SK-N-SH treated with all-trans-retinoic acid at 6 μM for 48 hours (cell line): ENCODE measurements at regions not wholly inside any gene's neighbourhood (a gene's known extent, or its start where the extent isn't known, plus 50 kb on each side); places are given as distances from the start of the nearest gene placed in this dataset.

Source experiments
- BACH2 ChIP-seq: fragments of 250-450 bp; sonication (Bioruptor Pico); IDR thresholded peaks from 2 replicates; pipeline ENCODE4 v1.9.0; 2021; ENCODE audit warnings: mild to moderate bottlenecking, borderline replicate concordance
- ESRRG ChIP-seq: fragments of 250-450 bp; sonication (Bioruptor Pico); IDR thresholded peaks from 2 replicates; pipeline ENCODE4 v1.6.1; 2021; ENCODE audit warnings: mild to moderate bottlenecking
- GLIS3 ChIP-seq: fragments of 250-450 bp; sonication (Bioruptor Pico); IDR thresholded peaks from 2 replicates; pipeline ENCODE4 v1.5.0; 2020; ENCODE audit warnings: mild to moderate bottlenecking, moderate library complexity
- PPARA ChIP-seq: fragments of 250-450 bp; sonication (Bioruptor Pico); IDR thresholded peaks from 2 replicates; pipeline ENCODE4 v1.5.0; 2020; ENCODE audit warnings: mild to moderate bottlenecking, borderline replicate concordance
- RARB ChIP-seq: fragments of 250-450 bp; sonication (Bioruptor Pico); IDR thresholded peaks from 2 replicates; pipeline ENCODE4 v1.8.0; 2021; ENCODE audit warnings: mild to moderate bottlenecking, moderate library complexity
- TCF4 ChIP-seq: fragments of 250-450 bp; sonication (Bioruptor Pico); IDR thresholded peaks from 2 replicates; pipeline ENCODE4 v1.8.0; 2021; ENCODE audit warnings: mild to moderate bottlenecking, moderate library complexity, borderline replicate concordance
- ZNF70 ChIP-seq: fragments of 450-650 bp; formaldehyde crosslinking; IDR thresholded peaks from 2 replicates; pipeline ENCODE4 v1.5.0; 2020; ENCODE audit warnings: mild to moderate bottlenecking, moderate library complexity
- ZNF8 ChIP-seq: fragments of 450-650 bp; formaldehyde crosslinking; IDR thresholded peaks from 2 replicates; pipeline ENCODE4 v1.5.0; 2020; ENCODE audit warnings: mild to moderate bottlenecking, moderate library complexity
- TF ChIP-seq, protein P1 (sequence below): fragments of 250-450 bp; sonication (Bioruptor Pico); IDR thresholded peaks from 2 replicates; pipeline ENCODE4 v1.8.0; 2020; ENCODE audit warnings: mild to moderate bottlenecking, moderate library complexity, borderline replicate concordance
- TF ChIP-seq, protein P2 (sequence below): fragments of 250-450 bp; sonication (Bioruptor Pico); IDR thresholded peaks from 2 replicates; pipeline ENCODE4 v1.5.1; 2020; ENCODE audit warnings: low read depth, mild to moderate bottlenecking, moderate library complexity

DNA sequence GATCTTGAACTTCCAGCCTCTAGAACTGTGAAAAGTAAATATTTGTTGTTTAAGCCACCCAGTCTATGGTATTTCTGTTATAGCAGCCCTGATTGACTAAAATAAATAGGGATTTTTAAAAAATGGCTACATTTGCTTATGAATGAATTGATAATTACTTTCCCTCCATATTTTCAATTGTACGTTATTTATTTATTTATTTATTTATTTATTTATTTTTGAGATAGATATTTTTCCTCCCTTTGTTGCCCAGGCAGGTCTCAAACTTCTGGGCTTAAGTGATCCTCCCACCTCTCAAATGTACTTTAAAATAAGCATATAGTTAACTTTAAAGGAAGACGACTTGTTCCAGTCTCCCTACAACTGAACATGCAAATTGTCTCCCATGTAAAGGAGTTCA, 76.0 kb upstream of the HMGA2 start:
- TF ChIP-seq, protein P1, sequence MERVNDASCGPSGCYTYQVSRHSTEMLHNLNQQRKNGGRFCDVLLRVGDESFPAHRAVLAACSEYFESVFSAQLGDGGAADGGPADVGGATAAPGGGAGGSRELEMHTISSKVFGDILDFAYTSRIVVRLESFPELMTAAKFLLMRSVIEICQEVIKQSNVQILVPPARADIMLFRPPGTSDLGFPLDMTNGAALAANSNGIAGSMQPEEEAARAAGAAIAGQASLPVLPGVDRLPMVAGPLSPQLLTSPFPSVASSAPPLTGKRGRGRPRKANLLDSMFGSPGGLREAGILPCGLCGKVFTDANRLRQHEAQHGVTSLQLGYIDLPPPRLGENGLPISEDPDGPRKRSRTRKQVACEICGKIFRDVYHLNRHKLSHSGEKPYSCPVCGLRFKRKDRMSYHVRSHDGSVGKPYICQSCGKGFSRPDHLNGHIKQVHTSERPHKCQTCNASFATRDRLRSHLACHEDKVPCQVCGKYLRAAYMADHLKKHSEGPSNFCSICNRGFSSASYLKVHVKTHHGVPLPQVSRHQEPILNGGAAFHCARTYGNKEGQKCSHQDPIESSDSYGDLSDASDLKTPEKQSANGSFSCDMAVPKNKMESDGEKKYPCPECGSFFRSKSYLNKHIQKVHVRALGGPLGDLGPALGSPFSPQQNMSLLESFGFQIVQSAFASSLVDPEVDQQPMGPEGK (CRISPR knock-in tag): no peak
- TF ChIP-seq, protein P2, sequence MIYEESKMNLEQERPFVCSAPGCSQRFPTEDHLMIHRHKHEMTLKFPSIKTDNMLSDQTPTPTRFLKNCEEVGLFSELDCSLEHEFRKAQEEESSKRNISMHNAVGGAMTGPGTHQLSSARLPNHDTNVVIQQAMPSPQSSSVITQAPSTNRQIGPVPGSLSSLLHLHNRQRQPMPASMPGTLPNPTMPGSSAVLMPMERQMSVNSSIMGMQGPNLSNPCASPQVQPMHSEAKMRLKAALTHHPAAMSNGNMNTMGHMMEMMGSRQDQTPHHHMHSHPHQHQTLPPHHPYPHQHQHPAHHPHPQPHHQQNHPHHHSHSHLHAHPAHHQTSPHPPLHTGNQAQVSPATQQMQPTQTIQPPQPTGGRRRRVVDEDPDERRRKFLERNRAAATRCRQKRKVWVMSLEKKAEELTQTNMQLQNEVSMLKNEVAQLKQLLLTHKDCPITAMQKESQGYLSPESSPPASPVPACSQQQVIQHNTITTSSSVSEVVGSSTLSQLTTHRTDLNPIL: no peak
- no peak for TF ChIP-seq ZNF70 (CRISPR knock-in tag)
- TF ChIP-seq ESRRG (CRISPR knock-in tag): no peak
- no peak for TF ChIP-seq TCF4 (CRISPR knock-in tag)
- no peak for TF ChIP-seq GLIS3 (CRISPR knock-in tag)
- TF ChIP-seq RARB: no peak
- TF ChIP-seq BACH2 (CRISPR knock-in tag): no peak
- no peak for TF ChIP-seq ZNF8 (CRISPR knock-in tag)
- no peak for TF ChIP-seq PPARA (CRISPR knock-in tag)
